GM11168 (cell line): ENCODE measurements at regions not wholly inside any gene's neighbourhood (a gene's known extent, or its start where the extent isn't known, plus 50 kb on each side); places are given as distances from the start of the nearest gene placed in this dataset.
"Not testable (repeated sequence)": the region's sequence is repeated elsewhere in the genome, so short reads cannot be mapped to it uniquely, and the experiment has no call there.

Experiments used
- in situ Hi-C: fragments of 300-500 bp; cut with MboI; formaldehyde crosslinking; loops from one replicate; pipeline ENCODE4 v1.12.0; 2022; ENCODE audit warnings: low sequenced_read_pairs; ENCODE audit not compliant: unreplicated experiment

DNA sequence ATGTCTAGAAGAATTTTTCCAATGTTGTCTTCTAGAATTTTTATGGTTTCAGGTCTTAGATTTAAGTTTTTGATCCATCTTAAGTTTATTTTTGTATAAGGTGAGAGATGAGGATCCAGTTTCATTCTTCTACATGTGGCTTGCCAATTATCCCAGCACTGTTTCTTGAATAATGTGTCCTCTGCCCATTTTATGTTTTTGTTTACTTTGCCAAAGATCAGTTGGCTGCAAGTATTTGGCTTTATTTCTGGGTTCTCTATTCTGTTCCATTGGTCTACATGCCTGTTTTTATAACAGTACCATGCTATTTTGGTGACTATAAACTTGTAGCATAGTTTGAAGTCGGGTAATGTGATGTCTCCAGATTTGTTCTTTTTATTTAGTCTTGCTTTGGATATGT, 78.2 kb upstream of the PTPN13 start:
- in situ Hi-C loops: not testable (repeated sequence)

- in situ Hi-C loops: no loop called here
Observed at GRCh38 chr4:86521373-86521969, 72.6 kb upstream of the PTPN13 start.

GRCh38 chr4:86522349-86522748, 71.8 kb upstream of the PTPN13 start:
- in situ Hi-C loops: no loop called here

GRCh38 chr4:86523333-86523732, 70.8 kb upstream of the PTPN13 start:
- in situ Hi-C loops: no loop called here

- in situ Hi-C loops: not testable (repeated sequence)
Observed at GRCh38 chr4:86527713-86528112, 66.4 kb upstream of the PTPN13 start.

DNA sequence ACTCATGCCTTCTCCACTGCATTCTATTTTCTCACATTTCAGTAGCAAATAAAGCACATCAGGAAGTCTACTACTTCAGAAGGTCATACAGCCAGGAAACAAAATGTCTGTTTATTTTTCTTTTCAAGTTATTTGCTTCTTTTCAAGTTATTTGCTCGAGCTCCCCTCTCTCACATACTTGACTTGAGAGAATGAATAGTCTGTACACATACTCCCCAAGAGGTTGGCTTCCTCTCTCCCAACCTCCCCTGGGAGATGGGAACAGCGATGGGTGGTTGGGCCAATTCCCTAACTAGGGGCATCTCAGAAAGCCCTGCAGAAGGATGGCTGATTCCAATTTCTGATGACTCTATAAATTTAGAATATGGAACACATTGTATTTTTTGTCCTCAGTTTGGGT, 64.7 kb upstream of the PTPN13 start:
- in situ Hi-C loops: no loop called here

- in situ Hi-C loops: no loop called here
Observed at GRCh38 chr4:86530183-86530582, 63.9 kb upstream of the PTPN13 start.

- in situ Hi-C loops: no loop called here
Observed at GRCh38 chr4:86531440-86531839, 62.7 kb upstream of the PTPN13 start.

- in situ Hi-C loops: no loop called here
Observed at GRCh38 chr4:86532851-86533250, 61.3 kb upstream of the PTPN13 start.

DNA sequence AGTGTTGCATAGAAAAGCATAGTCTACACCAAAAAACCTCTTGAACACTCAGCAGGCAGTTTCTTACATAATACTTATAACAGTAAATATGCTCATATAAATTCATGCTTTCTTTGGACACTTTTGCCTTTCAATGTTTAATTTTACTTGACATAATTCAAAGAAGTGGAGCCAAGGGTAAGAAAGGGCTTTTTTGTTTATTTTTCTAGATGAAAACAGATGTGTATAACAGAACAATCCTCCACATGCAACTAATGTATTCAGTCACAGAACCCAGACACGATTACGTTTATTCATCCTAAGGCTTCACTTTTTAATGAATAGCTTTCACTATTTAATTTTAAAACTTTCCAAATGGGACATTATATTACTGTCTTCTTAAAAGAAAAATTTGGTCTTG, 58.0 kb upstream of the PTPN13 start:
- in situ Hi-C loops: no loop called here

- in situ Hi-C loops: no loop called here
Observed at GRCh38 chr4:86542319-86543027, 51.6 kb upstream of the PTPN13 start.

DNA sequence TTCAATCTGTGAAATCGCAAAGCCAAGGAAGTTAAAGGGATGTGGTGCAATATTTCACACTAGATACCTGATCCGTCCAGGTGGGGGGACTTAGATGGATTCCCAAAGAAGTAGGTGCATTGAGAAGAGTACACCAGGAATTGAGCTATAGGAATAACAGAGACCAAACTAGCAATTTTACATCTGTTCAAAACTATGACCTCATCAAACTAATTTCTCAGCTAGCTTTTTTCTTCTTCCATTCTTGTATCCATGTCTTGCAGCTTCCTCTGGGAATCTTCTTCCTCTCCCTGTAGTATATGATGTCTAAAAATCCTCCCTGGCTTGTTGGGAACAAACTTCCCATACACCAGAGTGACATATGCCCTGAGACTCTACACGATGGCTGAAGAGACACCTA, 51.0 kb upstream of the PTPN13 start:
- in situ Hi-C loops: no loop called here

- in situ Hi-C loops: no loop called here
Observed at GRCh38 chr4:86543560-86544309, 50.4 kb upstream of the PTPN13 start.

DNA sequence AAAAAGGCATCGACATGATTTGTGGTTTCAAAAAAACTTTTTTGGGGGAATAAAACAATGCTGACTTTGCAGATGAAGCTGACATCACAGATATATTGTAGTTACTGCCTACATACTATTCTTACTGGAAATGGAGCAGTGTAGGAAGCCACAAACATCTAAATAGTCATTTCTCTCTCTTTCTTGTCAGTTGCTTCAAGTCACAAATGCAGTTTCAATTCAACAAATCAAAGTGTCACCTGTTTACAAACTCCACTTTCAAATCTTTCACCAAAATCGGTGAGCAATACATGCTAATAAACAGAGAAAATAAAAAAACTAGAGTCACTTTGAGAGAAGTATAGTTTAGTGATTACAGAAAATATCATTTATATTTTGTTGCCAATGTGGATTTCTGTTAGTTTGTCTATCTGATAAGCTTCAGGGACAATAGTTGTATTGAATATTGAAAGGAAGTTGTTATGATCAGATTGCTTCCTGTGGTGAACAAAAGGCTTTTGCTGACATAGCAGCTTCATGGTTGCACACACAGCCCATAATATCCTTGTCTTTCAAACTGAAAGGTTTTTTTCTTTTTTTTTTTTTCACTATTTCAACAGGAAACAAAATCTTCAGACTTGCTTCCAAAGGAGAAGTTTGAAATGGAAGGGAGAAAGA, 49.7 kb upstream of the PTPN13 start:
- in situ Hi-C loops: no loop called here
